ENCODE measurements at regions not wholly inside any gene's neighbourhood (a gene's known extent, or its start where the extent isn't known, plus 50 kb on each side); places are given as distances from the start of the nearest gene placed in this dataset.

- intact Hi-C loops (cut with DNase I), result no loop called here
- ATAC-seq (ENCODE audit: poor library complexity) (no peak), DNase-seq (no peak)
Measured at GRCh38 chr10:131743190-131744151, 157.3 kb upstream of the PPP2R2D start.

DNA sequence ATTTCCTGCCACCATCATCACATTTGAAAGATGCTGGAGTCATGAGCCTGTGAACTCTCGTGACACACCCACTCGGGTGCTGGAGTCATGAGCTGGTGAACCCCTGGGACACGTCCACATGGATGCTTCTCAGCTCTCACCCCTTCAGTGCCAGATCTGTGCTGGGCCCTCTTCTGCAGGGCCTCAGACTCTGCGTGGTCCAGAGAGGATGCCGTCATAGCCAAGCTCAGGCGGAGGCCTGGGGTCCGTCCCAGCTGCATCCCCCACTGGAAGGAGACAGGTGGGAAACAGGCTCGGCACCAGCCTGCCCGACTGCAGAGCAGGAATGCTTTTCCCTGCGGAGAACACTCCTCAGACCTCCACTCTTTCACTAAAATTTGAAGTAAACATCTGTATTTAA lies 156.5 kb upstream of the PPP2R2D start:
- no peak for ATAC-seq (ENCODE audit: poor library complexity)
- no peak for DNase-seq
- intact Hi-C loops (cut with DNase I), result no loop called here

GRCh38 chr10:131745591-131745990 lies 155.2 kb upstream of the PPP2R2D start:
- DNase-seq (no peak), ATAC-seq (ENCODE audit: poor library complexity) (no peak)
- intact Hi-C loops (cut with DNase I), result no loop called here

GRCh38 chr10:131746241-131746711 lies 154.5 kb upstream of the PPP2R2D start:
- DNase-seq, result no peak
- intact Hi-C loops (cut with DNase I), result no loop called here
- no peak for ATAC-seq (ENCODE audit: poor library complexity)

DNA sequence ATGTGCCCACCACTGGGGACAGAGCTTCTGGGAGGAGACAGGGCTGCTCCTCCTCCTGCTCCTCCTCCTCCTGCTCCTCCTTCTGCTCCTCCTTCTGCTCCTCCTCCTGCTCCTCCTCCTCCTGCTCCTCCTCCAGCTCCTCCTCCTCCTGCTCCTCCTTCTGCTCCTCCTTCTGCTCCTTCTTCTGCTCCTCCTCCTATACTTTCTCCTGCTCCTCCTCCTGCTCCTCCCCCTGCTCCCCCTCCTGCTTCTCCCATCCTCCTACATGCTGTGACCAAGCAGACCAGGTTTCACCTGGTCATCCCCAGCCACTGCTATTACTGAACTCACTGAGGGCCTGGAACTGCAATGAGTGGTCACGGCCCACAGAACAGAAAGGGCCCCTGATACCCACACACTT lies 154.0 kb upstream of the PPP2R2D start:
- ATAC-seq (ENCODE audit: poor library complexity) (no peak), DNase-seq (no peak)
- intact Hi-C loops (cut with DNase I), result no loop called here

- no peak for ATAC-seq (ENCODE audit: poor library complexity)
- no peak for DNase-seq
- intact Hi-C loops (cut with DNase I), result no loop called here
Measured at GRCh38 chr10:131747251-131747650, 153.6 kb upstream of the PPP2R2D start.

GRCh38 chr10:131747791-131748190 lies 153.0 kb upstream of the PPP2R2D start:
- ATAC-seq (ENCODE audit: poor library complexity) (no peak), DNase-seq (no peak)
- intact Hi-C loops (cut with DNase I), result no loop called here

GRCh38 chr10:131748191-131748590 lies 152.6 kb upstream of the PPP2R2D start:
- ATAC-seq (ENCODE audit: poor library complexity), result no peak
- intact Hi-C loops (cut with DNase I), result no loop called here

DNA sequence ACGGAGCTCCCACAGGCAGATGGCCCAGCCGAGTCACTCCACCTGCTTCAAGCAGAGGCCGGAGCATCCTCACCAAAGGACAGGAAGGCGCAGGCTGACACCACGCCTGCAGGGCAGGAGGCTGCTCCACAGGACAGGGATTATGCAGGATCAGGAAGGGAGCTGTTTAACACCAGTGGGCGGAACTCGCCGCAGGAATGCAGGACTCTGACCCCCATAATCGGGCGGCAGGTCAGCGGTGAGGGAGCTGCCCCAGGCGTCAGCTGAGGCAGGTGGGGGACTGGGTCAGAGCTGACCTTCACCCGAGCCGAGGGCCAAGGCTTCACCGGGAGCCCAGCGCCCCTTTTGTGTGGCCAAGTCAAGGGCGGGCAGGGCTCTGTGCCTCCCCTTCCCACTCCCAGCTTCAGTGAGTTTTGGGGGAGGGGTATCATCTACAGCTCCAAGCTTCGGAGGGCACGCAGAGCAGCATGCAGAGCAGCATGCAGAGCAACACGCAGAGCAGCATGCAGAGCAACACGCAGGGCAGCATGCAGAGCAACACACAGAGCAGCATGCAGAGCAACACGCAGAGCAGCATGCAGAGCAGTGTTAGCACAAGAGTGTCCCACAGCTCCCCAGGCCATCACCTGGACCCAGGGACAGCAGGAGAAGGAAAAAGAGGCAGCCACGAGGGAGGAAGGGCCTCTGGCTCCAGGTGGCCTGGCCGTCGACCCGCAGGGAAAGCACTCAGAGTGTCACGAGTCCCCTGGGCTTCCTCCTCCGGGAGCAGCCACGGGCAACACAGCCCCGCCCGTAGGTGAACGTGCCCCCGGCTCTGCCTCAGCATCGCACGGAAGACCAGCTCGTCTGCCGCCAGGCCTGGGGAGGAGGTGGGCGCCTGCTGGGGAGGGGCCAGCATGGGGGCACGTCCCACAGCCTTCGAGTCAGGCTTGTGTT lies 151.7 kb upstream of the PPP2R2D start:
- ATAC-seq (ENCODE audit: poor library complexity) (no peak), DNase-seq (no peak)
- intact Hi-C loops (cut with DNase I), result no loop called here

More at GRCh38 chr10:131748191-131748590, 152.6 kb upstream of the PPP2R2D start:
- no peak for DNase-seq

DNA sequence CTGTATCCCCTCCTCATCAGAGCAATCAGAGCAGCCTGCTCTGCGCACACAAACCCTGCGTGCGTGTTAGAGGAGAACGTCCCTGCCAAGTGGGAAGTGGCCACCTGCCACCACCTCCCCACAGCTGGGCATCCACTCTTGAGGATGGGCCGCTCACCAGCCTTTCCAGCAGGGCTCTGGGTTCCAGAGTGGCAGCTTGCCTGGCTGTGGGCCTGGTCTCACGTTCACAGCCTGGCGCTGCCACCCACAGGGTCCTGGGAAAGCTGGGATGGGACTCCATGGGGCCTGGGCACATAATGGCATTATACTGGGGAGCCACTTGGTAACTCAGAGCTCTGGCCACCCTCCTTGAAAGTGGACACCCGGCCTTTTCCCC lies 151.1 kb upstream of the PPP2R2D start:
- intact Hi-C loops (cut with DNase I), result no loop called here
- DNase-seq, result no peak
- no peak for ATAC-seq (ENCODE audit: poor library complexity)

GRCh38 chr10:131750171-131750895 lies 150.5 kb upstream of the PPP2R2D start:
- DNase-seq, result no peak

GRCh38 chr10:131750973-131751826 lies 149.6 kb upstream of the PPP2R2D start:
- intact Hi-C loops (cut with DNase I), result no loop called here
- DNase-seq, result no peak
- no peak for ATAC-seq (ENCODE audit: poor library complexity)

More at GRCh38 chr10:131750171-131750895, 150.5 kb upstream of the PPP2R2D start:
- intact Hi-C loops (cut with DNase I), result no loop called here
- no peak for ATAC-seq (ENCODE audit: poor library complexity)

DNA sequence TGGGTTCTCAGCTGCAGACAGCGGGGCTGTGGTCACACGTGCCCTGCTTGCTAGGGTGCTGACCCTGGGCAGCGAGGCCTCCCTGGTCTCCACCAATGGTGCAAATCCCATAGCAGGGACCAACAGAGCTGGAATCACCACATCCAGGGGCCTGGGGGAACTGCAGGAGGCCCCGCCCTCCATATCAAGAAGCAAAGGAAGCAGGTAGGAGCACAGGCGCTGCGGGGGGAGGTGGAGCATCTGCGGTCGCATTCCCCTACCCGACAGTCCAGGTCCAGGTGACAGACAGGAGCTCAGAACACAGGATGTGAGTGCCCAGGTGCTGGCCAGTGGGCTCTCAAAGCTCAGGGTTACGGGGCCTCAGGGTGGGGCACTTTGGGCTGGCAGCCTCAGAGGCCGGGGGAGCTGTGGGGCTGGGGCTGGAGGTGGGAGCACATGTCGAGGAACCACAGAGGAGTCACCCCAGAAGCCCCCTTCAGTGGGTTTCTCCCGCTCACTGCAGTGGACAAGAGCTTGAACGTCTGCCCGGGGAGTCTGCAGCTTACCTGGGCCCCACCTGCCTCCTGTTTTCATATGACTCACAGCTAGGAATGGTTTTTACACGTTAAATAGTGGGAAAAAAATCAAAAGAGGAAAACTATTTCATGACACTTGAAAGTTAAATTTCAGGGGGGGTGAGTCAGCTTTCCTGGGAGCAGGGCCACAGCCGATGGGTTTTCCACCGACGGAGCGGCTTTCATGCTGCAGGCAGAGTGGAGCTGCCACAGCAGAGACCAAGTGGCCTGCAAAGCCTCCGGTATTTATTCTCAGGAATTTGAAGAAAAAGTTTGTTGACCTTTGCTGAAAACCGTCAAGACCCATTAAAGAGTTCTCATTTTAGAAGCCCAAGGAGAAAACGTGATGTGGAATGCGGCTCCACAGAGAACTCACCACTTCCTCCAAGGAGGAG lies 148.7 kb upstream of the PPP2R2D start:
- DNase-seq (no peak), ATAC-seq (ENCODE audit: poor library complexity) (no peak)
- intact Hi-C loops (cut with DNase I), result no loop called here

GRCh38 chr10:131753336-131753735 lies 147.5 kb upstream of the PPP2R2D start:
- DNase-seq, result no peak
- intact Hi-C loops (cut with DNase I), result no loop called here
- no peak for ATAC-seq (ENCODE audit: poor library complexity)

GRCh38 chr10:131755200-131755599 lies 145.6 kb upstream of the PPP2R2D start:
- intact Hi-C loops (cut with DNase I), result no loop called here
- ATAC-seq (ENCODE audit: poor library complexity), result no peak
- no peak for DNase-seq

DNA sequence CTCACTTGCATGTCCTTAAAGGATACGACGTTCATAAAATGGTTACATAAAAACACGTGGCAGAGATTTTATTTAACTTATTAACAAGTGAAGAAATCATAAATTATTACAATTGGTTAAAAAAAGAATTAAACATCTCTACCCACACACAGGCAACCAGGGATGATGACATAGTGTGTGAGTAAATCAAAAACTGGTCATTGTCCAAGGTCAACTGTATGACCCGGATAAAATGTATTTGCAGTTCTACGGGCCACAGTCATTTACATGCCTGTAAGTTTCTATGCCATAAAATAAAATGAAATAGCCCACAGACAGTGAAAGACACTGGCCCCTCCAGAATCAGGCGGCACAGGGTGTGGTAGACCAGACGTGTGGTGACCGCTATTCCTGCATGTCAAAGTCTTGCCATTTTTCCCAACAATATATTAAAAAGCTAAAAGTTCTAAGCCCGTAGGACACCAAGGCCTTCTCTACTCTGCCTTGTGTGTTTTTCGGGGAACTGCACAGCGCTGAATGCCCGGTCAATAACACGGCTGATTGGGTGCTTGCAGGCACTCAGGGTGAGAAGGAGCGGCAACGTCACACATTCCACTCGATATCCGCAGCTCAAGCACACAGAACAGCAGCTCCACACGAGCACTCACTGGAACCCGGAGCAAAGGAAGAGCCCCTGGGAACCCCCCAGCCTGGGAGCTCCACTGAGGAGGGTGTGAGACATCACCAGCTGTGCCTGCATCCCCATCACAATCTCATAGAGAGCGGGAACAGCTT lies 143.3 kb upstream of the PPP2R2D start:
- DNase-seq, result no peak
- intact Hi-C loops (cut with DNase I), result no loop called here
- ATAC-seq (ENCODE audit: poor library complexity), result no peak
